C4-2B (cell line): ENCODE measurements at regions not wholly inside any gene's neighbourhood (a gene's known extent, or its start where the extent isn't known, plus 50 kb on each side); places are given as distances from the start of the nearest gene placed in this dataset.
"Not testable (repeated sequence)": the region's sequence is repeated elsewhere in the genome, so short reads cannot be mapped to it uniquely, and the experiment has no call there.

Experiments
- H3K27ac ChIP-seq: fragments of 450-650 bp; 2 replicates; pipeline ENCODE4 v1.5.1; 2017
- CTCF ChIP-seq: fragments of 450-650 bp; conservative IDR thresholded peaks from 2 replicates; pipeline ENCODE4 v1.5.1; 2017; ENCODE audit warnings: mild to moderate bottlenecking
- ZFX ChIP-seq: fragments of 450-650 bp; IDR thresholded peaks from 2 replicates; pipeline ENCODE4 v1.6.1; 2017

- H3K27ac ChIP-seq, result no peak overlapping the region
- TF ChIP-seq CTCF (no peak), ZFX (no peak)
These were observed 348.1 kb downstream of the TMEM167A start for GRCh38 chr5:82728926-82729702.

DNA sequence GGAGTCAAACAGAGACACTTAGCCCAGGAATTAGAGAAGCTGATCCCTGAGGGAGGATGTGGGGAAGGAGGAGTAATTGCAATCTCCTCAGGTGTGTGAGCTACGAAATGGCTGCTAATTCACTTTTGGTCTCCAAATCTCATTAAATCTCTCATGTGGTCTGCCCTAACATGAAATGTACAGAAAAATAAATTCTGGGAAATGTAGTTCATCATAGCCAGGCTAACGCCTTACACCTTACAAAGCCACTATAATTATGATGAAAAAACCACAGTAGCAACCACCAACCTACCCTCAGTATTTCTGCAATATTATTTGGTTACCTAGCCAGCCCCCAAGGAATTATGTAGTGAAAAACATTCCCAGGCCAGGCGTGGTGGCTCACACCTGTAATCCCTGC lies 354.0 kb downstream of the TMEM167A start:
- TF ChIP-seq ZFX (no peak), CTCF (no peak)
- H3K27ac ChIP-seq, result no peak overlapping the region

DNA sequence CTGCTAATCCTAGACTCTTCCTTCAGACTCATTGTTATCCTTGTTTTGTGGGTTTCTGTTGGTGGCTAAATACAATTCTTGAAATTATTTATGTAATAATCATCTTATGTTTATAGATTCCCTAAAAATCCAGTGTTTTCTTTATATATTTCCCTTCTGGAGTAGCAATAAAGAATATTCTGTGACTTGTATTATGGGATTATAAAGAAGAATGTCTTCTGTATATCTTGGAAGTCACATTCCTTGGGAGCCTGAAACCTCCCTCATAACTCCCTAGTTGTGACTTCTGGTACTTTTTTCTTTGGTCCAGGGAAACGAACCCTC lies 356.1 kb downstream of the TMEM167A start:
- TF ChIP-seq ZFX, result no peak
- TF ChIP-seq CTCF, result no peak
- H3K27ac ChIP-seq, result no peak overlapping the region; the same call in 1 of the 2 replicates

- no peak overlapping the region; the same call in 1 of the 2 replicates for H3K27ac ChIP-seq
- TF ChIP-seq ZFX (no peak), CTCF (no peak)
These were observed 356.7 kb downstream of the TMEM167A start for GRCh38 chr5:82720213-82721086.

DNA sequence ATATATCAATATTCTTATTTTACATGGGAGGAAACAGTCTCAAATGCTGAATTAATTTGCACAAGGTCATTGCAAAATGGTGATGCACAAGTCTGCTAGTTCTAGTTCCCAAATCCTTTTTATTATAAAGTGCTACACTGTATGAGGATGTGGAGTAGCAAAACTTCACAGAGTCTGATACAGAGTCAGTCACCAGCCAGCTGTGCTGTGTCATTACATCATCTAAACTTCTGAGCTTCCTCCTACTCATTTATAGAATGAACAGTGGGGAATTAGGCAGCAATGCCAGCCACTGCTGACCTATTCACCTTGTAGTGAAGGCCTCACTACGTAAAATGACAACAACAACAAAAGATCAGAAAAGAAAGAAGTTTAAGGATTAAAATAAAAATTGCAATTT lies 357.8 kb downstream of the TMEM167A start:
- TF ChIP-seq ZFX, result no peak
- no peak for TF ChIP-seq CTCF
- H3K27ac ChIP-seq, result no peak overlapping the region

- TF ChIP-seq CTCF, result no peak
- H3K27ac ChIP-seq, result no peak overlapping the region
These were observed 359.5 kb downstream of the TMEM167A start for GRCh38 chr5:82717738-82718137.

- H3K27ac ChIP-seq, result not testable (repeated sequence)
These were observed 362.5 kb downstream of the TMEM167A start for GRCh38 chr5:82714732-82715131.
